Activated CD4-positive, alpha-beta T cell treated with anti-CD3 and anti-CD28 coated beads, Interleukin-2, amount 50 U/mL, for 4 hours (primary cell): ENCODE measurements at regions not wholly inside any gene's neighbourhood (a gene's known extent, or its start where the extent isn't known, plus 50 kb on each side); places are given as distances from the start of the nearest gene placed in this dataset.

Experiments used
- DNase-seq, 2 experiments: peaks; one replicate each; pipeline ENCODE4 v3.0.0-alpha.2; 2020

DNA sequence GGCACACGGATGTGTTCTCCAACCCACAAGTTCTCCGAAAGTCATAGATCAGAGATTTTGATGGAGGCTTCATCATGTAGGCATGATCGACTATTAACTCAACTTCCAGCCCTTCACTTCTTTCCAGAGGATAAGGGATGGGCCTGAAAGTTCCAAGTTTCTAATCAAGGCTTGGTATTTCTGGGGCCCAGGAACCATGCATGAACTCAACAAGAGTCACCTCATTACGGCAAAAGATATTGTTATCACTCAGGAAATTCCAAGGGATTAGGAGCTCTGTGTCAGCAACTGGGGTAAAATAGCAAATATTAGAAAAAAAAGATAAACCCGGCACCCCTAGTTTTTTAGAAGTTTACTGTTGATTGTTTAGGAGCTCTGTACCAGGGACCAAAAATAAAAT is 240.1 kb upstream of the PPP1R2C start:
- DNase-seq: no peak

DNA sequence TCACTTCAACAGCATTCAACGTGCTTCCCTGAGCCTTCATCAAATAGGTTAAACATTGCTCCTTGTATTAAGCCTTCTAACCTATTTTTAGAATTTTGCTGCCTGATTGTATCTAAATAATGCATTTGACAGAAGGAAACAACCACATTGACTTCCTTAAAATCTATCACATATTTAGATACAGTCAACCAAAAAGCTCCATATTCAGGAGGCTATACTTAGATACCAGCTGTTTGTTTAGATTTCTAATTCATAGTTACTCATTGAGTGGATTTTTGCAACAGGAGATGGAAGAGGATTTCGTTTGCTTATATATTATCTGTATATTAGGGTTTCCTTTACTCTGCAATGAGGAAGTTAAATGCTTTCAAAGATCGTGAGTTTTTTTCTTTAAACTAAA is 241.1 kb upstream of the PPP1R2C start:
- DNase-seq: no peak

DNA sequence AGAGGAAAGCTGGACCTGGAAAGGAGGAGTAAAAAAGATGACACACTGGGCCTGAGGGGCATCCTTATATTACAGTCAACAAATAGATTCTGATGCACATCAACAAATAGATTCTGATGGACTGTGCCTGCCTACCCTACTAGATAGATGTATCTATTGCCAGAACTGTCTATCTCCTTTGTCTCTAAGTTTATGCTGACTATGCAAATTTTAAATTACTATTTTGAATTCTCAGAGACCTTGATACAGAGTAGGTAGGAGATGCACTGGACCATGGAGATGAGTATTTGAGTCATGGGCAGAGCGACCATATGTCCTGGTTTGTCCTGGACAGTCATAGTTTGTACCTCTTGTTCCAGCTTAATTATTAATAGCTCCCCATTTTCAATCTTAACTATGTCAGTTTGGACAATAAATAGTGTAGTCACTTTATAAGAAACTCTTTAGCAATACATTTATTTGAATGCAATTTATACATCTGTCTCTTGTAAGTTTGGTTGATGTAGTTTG is 247.9 kb upstream of the PPP1R2C start:
- DNase-seq: no peak

DNA sequence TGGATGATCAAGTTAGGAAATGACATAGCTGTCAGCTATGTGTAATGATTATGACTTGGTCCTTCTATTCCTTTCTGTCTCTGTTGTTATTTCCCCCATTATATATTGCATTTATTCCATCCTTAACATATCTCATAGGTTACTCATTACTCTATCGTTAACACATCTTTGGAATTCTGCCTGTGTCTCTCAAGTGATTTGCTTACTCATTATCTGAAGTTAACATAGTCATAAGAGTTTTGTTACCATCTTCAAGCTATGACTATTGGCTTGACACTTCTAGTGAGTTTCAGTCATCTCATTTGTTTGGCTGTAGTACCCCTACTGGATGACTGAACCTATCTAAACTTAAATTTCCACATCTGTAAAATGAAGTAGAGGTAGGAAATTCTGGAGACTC is 286.1 kb upstream of the PPP1R2C start:
- DNase-seq: no peak

DNA sequence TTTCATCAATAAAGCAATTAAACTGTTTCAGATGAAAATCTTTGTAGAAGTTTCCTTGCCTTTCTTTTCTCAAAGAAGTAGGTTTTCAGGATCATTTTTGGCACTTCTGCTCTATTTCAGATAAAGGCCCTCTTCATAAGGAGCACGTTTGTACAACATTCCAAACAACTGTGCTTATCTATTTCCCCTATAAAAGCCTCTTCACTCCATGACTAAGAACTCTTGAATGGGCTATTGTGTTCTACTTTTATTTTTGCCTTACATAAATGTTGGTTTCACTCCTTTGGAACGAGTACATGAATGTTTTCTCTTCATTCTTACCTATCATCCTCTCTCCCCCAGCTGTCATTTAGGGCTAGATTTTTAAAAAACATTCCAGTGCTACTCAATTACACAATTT is 288.0 kb upstream of the PPP1R2C start:
- no peak for DNase-seq

DNA sequence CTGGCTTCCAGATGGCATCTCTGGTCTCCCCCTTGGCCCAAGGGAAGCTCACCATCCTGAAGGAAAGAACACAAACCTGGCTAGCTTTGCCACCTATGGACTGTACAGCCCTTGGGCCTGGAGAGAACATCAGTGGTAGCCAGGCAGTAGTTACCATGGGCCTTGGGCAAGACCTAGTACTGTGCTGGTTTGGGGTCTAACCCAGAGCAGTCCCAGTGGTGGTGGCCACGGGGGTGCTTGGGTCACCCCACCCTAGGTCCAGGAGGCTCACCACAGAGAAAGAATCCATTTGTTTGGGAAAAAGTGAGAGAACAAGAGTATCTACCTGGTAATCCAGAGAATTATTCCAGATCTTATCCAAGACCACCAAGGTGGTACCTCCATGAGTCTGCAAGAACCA is 290.7 kb upstream of the PPP1R2C start:
- no peak for DNase-seq

DNA sequence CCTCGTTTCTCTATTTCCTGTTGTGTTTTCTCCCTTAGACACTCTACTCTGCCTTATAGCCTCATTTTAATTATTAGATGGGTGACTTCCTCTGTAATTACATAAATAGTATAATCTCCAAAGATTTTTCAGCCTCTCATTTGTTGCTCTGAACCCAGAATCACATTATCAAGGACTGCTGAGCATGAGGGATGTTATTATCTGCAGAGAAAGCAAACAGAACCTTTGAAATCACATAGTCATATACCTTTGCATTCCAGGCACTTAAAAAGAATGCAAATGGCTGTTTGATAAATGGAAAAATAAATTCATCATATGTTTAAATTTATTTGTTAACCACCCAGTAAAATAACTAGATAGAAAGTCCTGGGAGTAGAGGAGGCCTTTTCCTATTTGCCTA is 305.1 kb upstream of the PPP1R2C start:
- DNase-seq: no peak

DNA sequence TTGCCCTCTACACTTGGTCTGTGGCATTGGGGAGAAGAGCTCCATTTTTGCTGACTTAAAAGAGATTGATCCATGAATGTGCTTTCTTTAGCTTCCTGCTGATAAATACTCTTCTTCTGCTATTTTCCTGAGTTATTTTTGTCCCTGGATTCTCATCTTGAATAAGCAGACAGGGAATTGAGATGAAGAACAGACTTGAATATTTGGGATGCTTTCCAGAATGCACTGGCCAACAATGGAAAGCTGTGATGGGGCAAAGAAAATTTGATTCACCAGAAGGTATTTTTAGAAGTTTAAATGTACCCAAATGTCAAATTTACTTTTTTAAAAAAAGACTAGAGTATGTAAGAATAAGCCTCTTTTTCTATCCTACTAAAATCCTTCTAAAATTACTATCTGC is 309.9 kb upstream of the PPP1R2C start:
- DNase-seq: no peak

DNA sequence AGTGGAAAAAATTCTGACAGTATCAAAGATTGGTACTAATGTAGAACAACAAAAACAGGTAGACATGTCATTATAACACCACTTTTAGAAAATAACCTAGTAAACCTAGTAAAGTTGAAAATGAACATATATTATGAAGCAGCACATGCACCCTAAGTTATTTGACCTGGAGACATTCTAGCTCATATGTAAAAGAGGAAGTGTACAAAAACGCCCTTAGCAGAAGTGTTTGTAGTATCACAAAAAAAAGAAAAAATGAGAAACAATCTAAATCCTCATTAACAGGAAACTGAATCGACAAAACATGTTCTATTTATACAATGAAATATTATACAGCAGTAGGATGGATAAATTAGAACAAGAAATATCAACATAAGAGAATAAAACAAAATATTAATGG is 318.9 kb upstream of the PPP1R2C start:
- no peak for DNase-seq

DNA sequence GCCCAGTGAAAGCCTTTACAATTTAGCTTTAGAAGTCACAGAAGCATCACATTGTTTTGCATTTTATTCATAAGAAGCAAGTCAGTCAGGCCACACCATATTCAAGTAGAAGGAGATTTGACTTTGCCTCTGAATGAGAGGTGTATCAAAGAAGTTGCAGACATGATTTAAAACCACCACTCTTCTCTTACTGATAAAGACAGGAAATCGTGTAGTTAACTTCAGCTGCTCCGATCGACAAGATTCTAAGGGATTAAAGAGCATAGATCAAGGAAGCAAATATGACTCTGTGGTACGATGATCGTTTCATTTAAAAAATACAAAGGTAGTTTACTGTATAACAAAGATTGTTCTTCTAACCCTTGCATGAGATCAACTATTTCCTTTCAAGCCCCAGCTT is 328.0 kb upstream of the PPP1R2C start:
- no peak for DNase-seq

DNA sequence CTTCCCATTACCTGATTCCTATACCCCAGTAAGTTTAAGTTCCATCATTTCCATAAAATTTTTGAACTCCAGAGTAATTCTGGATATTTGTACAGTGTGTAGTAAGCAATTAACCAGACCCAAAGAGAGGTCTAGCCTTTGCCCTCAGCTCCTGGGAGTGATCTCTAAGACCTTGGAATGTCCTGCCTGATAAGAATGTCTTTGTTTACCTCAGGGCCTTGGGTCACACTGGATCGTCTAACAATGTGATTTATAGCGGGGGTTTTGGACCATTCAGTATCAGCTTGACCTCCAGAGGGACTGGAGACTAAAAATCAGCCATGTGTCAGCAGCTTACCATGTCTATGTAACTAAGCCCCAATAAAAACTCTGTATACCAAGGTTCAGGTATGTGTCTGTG is 330.9 kb upstream of the PPP1R2C start:
- no peak for DNase-seq

DNA sequence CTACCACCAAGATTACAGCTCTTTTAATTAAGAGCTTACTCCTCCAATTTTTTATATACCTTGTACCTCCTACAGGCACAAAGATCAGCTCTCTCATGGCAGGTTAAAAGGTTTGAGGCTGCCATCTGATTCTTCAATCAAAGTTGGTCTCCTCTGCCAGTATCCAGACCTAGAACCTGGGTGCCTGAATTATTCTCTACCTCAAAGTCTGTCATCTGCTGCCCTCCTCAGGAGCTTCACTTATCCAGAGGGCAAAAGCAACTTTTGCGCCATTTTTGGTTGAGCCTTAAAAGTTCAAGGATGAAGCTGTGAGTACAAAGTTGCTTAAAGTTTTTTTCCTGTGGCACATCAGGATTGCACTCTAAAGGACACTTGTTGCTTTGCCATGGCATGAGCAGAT is 343.7 kb upstream of the PPP1R2C start:
- no peak for DNase-seq

DNA sequence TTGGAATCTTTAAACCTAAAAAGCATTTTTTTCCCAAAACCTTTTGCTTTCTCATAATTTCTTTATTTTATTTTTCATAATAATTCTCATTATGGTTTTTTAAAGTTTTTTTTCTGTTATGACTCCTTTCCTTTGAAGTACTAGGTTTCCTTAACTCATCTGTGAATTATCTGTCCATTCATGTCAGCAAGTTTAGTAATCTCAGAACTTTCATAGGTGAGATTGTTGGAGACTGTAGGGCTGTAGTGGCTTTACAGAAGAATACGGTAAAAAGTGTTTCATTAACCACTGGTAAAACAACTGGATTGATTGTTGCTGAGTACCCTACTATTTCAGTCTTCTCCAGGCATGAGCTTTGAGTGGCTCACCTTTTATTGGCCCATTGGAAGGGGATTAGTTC is 361.7 kb upstream of the PPP1R2C start:
- DNase-seq: no peak

DNA sequence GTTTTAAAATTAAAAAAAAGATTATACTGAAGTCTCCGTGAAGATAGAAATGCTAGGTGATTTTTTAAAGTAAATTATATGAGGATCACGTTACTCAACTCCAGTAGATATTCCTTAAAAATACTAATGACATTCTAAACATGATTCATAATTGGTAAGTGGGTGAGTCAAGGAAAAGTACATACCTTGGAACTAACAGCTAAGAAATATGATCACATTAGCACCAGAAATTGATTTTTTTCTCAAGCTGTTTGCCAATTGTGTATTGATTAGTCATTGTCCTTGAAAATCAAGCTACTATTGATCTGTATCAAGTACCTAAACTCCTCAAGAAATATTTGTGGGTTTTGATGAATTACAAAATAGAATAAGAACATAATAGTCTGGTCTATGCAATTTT is 362.6 kb upstream of the PPP1R2C start:
- no peak for DNase-seq

DNA sequence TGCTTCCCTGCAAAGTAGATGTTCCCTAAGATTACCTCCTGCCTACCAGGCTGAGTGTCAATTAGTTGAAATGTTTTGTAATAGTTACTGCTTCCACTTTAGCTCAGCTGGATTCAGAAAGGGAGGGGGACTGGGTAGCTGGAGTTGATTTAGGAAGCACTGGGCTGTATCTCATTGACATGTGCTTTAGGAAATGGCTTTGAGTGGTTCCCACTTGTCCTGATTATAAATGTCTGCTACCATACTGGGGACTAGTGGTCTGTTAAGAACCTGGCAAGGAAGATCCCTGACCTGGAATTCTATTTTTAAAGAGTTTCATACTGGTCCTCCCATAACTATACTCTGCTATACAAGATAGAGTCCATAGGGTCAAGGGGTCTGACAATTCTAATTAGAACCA is 363.9 kb upstream of the PPP1R2C start:
- DNase-seq: no peak

DNA sequence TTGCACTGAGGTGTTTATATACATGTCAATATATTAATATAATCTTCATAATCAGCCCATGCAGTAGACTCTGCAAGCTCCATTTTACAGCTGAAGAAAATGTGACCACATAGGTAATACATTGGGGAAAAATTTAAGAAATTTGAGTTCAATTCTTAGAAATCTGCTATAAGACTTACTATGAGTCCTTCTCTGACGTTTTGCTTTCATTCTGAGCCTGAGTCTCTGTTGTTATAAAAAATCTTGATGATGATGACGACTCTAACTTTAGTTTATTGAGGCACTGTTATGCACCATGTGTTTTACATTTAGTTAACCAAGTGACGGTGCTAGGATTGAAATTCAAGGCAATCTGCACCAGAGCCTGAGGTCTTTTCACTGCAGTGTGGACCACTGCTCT is 370.3 kb upstream of the PPP1R2C start:
- no peak for DNase-seq

DNA sequence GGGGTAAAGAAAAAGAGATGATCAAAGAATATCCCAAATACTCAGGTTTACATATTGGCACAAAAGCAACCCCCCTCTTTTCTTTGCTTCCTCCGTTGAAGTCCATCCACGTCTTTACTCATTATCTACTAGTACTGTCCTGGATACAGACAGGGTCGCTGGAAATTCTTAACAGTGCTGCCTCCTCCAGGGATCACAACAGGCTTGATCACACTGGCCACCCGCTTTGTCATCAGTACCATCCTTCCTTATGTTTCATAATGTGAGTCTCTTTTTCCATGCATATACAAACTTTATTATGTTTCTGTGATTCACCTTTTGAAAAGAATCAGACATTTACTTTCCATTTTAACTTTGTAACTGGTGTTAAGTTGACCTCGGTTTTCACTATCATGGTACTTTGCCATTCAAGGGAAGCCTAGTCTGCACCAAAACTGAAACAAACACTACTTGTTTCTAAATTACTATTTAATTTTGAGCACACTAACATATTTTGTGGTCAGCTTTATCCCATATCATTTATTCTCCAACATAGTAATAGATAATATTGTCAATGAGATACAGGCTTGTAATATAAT is 387.5 kb upstream of the PPP1R2C start:
- peak in 1 of 2 experiments; percentile 0 for DNase-seq

DNA sequence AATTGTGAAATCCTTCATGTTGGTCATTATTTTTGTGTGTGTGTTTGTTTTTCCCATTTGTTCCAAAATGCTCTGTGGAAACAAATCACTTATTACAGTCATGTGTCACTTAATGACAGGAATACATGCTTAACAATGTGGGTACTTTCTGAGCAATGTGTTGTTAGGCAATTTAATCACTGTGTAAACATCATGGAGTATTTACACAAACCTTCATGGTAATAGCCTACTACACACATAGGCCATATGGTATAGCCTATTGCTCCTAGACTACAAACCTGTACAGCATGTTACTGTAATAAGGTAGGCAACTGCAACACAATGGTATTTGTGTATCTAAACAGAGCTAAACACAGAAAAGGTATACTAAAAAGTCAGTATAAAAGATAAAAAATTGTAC is 388.9 kb upstream of the PPP1R2C start:
- no peak for DNase-seq

DNA sequence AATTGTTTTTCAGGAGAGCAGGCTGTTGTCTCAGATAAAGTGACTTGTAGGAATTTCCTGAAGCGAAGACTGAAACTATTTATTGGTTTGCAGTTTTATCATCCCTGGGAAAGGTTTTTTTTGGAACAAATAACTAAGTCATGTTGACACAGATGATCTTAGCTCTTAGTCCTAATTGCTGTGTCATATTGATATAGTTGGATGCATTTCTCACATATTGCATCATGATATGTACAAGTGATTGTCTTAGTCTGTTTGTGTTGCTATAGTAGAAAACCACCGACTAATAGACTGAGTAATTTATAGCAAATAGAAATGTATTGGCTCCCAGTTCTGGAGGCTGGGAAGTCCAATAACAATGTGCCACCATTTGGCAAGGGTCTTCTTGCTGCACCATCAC is 397.5 kb upstream of the PPP1R2C start:
- DNase-seq: no peak

DNA sequence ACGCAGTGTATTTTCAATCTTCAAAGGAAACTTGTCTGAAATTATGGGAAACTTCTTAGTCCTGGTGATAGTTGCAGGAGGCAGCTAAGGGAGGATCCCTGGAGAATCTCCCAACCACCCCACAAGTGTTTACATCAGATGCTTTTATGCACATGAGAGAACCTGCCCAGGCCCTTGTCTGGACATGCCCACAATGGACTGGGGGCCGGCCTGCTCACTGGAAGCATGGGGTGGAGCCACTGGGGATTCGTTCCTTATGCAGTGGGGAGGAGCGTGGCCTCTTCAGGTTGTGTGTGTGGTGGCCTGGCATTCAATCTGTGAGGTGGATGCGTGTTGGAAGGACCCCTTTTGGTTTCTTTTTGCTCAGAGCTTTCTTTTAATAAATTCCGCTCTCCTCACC is 398.7 kb upstream of the PPP1R2C start:
- DNase-seq: no peak

DNA sequence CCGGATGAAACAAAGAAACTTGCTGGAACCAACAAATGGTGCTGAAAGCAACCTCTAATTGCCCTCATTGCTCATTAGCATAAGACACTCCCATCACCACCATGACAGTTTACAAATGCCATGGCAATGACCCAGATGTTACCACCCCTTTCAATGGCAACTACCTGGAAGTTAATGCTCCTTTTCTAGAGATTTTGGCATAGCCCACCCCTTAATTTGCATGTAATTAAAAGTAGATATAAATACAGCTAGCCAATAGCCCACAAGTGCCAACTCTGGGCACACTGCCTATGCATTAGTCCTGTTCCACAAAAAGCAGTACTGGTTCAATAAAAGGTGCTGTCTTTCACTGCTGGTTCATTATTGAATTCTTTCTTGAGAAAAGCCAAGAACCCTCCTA is 410.3 kb upstream of the PPP1R2C start:
- no peak for DNase-seq

DNA sequence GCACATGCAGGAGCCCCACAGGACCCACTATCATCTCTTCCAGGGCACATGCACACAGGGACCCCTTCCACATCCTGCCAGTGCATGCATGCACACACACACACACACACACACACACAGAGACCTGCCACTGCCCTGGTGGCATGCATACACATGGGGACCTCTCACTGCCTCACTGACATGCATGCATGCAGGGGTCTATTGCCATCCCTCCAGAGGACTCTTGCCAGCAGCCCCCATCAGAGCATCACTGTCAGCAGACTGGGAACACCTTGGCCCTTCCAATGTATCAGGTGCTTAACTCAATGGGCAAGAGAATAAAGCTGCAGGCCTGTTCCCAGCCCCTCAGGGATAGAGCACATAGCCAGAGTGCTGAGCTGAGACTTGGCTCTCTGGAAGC is 433.6 kb upstream of the PPP1R2C start:
- no peak for DNase-seq

DNA sequence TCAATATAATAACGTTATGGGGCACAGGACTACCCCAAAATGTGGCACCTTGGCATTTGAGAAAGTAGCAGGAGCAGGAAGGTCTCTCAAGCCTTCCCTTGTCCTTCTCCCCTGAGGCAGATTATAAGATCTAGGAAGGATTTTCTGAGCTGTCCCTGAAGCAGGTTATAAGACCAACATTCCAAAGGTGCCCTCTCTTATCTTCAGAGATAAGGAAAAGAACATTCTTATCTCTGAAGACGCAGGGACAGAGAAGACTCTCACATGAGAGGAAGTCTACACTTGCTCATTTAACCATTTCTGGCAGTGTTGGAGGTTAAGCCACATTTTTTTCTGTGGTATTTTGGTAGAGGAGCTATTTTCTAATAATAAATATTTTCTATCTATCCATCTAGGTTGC is 437.9 kb upstream of the MAOA start:
- DNase-seq: no peak

DNA sequence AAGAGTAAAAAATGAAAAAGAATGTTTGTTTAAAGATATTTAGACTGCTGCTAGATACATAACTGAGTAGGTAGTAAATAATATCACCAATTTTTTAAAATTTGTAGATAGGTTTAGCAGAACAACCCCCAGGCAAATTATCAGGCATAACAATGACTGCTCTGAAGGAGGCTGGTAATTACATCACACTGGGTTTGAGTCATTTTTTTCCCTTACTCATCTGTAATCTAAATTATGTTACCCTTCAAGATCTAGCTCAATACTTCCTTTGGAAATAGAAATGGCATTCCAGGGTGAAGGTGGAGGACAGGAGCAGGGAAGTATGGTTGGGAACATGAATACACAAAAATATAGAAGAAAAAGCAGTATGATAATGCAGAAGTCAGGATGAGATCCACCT is 431.6 kb upstream of the MAOA start:
- no peak for DNase-seq

DNA sequence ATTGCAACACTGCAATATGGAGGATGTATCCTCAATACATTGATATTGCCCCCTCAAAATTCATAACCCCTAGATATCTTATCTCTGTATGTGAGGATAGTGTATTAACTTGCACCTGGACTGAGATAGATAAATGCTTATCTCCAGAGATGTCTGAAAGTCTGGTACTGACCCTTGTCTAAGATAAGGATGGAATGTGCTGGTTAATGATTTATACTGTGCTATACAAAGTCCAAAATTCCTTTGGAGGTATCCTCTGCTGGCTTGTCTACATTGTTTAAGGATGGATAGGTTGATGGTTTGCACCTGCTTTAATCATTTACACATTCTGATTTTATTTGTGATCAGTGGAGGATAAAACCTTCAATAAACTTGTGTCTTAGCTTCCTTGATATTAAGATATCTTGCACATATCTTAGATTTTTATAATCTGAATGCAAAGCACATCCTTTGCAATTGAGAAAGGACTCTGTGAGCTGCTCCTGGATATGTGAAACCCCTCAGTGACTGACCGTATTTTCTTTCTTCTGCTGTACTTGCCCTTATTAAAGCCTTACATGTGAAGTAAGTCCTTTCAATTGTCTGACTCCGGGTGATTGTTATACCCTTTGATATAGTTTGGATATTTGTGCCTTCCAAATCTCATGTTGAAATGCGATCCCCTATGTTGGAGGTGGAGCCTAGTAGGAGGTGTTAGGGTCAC is 430.3 kb upstream of the MAOA start:
- no peak for DNase-seq
